GM19463 (cell line): ENCODE measurements at regions not wholly inside any gene's neighbourhood (a gene's known extent, or its start where the extent isn't known, plus 50 kb on each side); places are given as distances from the start of the nearest gene placed in this dataset.

Experiments used
- ATAC-seq: cut with Tn5 transposase; IDR thresholded peaks from one replicate; pipeline ENCODE4 v1.9.1; 2021; ENCODE audit warnings: mild to moderate bottlenecking, moderate library complexity; ENCODE audit not compliant: unreplicated experiment

- ATAC-seq = no peak
These were observed 497.4 kb downstream of the ENC1 start for GRCh38 chr5:74143151-74143550.

GRCh38 chr5:74141053-74141452 is 499.5 kb downstream of the ENC1 start:
- no peak for ATAC-seq

- ATAC-seq = no peak
These were observed 500.1 kb downstream of the ENC1 start for GRCh38 chr5:74140409-74140808.

GRCh38 chr5:74139589-74139988 is 500.9 kb downstream of the ENC1 start:
- ATAC-seq = no peak

DNA sequence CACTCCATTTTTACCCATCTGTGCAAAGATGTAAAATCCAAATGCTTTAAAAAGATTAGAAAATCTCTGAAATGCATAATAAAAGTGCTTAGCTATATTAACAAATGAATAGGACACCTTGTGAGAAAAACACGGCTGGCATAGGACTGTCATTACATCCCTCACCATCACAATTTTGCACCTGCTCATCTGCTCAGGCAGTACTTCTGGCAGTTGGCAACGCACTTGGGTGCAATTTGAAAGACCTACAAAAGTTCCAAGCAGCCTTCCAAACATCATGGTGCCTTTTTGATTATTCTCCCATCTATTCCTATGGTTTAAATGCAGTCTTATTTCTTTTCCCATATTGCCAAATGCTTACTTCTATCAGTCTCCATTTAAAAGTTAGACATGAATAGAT is 501.8 kb downstream of the ENC1 start:
- no peak for ATAC-seq

- ATAC-seq = no peak
These were observed 504.2 kb downstream of the ENC1 start for GRCh38 chr5:74136276-74136825.

DNA sequence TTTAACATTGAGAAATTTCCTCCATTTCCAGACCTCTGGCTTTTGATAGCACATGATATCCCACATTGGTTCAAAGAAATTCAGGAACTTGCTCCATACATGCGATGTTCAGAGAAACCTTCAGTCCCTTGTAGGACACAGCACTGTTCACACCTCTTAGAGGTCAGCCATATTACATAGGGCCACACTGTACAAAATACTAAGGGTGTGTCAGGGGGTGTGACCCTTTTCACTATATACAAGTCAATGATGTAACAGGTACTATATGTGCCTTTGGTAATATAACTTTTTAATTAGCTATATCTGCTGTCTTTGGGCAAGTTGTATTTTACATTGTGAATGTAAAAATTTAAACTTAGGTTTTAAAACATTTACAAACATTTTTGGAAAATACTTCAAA is 505.5 kb downstream of the ENC1 start:
- no peak for ATAC-seq

- ATAC-seq = no peak
These were observed 506.5 kb downstream of the ARHGEF28 start for GRCh38 chr5:74132485-74132884.

GRCh38 chr5:74131250-74131649 is 505.3 kb downstream of the ARHGEF28 start:
- no peak for ATAC-seq

DNA sequence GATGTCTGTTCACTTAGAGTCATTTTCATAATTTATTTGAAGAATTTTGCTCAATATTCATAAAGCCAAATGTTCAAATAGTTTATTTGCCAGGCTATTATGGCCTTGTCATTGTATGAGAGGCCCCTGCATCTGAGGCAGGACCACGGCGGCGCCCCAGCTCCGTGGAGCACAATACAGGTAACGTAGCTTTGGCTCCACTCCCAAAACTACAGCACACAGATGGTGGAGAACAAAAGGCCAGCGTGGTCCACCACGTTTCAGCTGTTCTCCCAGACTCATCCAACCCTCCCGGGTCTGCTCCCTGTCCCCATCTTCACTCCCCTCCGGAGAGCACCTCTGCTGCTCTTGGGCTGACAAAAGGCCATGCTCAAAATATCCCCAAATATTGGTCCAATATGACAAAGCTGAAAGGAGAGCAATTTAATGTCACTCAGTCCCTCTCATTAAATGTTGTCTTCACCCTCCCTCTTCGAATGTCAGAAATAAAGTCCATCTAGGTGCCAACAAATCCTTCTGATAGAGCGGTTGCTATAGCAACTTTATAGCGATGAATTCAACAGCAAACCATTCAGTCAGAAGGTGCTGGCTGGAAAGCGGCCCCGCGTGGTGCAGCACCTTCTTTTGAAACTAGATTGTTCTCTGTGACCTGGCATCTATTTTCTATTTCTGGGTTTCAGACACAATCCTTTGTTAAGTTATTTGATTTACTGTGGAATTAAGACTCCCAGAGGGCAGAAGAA is 504.3 kb downstream of the ARHGEF28 start:
- ATAC-seq = no peak

GRCh38 chr5:74127381-74128320 is 501.7 kb downstream of the ARHGEF28 start:
- ATAC-seq = no peak

GRCh38 chr5:74126294-74126693 is 500.3 kb downstream of the ARHGEF28 start:
- no peak for ATAC-seq

DNA sequence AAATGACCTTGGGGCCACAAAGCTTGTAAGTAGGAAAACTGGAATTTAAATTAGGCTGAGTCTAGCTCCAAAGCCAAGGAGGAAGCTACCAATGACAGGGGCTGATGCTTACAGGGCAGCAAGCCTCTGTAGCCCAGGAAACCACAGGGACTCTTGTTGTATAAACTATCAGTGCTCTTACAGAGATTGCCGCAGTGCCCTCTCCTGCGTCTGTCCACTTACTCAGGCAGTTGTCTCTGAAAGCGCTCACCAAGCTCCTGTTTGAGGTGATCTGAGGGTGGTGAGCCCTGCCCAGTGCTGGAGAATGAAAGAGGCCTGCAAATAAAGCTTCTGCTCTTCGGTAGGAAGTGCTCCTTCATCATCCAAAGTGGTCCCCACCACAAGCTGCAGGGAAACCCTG is 498.8 kb downstream of the ARHGEF28 start:
- no peak for ATAC-seq

DNA sequence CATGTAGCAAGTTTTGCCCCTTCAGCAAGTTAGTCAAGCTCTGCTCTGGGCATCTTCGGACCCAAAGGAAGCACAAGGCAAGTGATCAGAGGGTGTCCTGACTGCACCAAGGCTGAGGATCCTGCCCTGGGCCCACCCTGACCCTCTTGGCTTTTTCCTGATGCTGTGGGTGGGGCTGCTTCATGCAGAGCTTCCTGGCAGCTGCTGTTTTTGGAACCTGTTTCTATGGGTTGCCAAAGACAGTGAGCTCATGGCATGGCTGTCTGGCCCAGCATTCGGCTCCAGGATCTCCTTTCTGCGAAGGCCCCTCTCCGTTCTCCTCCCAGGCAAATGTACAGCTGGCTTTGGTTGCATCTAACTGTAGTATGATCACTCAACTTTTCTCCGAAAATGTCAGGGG is 497.9 kb downstream of the ARHGEF28 start:
- no peak for ATAC-seq

DNA sequence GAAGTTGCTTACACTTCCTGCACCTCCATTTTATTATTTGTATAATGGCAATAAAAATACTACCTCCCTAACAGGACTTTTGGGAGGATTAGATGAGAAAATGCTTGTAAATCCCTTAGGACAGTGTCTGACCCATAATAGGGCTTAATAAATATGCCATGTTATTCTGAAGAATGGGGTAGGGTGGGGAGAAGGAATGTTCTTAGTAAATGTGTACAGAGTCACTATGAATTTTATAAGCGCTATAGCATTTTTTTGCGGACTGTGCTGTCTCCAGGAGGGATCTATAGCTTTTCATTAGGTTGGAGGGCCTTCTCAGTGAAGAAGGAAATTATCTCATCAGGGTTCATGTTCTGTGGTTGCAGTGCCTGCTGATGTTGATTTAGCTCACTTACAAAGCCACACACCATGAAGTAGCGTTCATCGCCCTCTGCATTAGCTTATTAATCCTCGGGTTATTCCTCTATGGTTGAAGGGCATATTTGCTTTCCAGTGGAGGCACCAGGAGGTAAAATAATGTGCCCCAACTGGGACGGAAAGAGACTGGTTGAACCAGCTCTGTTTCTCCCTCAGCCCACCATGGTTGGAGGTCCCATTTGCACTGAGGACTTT is 497.1 kb downstream of the ARHGEF28 start:
- ATAC-seq = no peak

DNA sequence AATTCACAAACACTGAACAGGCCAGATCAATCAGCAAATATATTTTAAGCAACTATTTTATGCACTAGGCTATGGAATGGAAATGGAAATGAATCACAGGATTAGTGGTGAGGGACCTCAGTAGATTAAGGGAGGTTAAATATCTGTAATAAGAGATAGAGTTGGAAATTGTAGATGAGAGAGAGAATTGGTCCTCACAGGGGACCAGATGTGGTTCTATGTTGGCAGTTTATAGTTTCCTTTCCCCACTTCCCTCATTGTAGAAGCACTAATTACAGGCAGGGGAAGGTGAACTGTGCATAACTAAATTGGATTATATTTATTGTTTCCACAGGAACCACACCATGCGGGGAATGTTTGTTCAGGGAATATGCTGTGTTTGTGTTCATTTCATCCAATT is 496.2 kb downstream of the ARHGEF28 start:
- no peak for ATAC-seq

- no peak for ATAC-seq
These were observed 494.6 kb downstream of the ARHGEF28 start for GRCh38 chr5:74120585-74120984.

GRCh38 chr5:74118071-74118470 is 492.1 kb downstream of the ARHGEF28 start:
- no peak for ATAC-seq

GRCh38 chr5:74116984-74117383 is 491.0 kb downstream of the ARHGEF28 start:
- no peak for ATAC-seq

- no peak for ATAC-seq
These were observed 490.3 kb downstream of the ARHGEF28 start for GRCh38 chr5:74116266-74116665.

GRCh38 chr5:74113927-74114326 is 487.9 kb downstream of the ARHGEF28 start:
- no peak for ATAC-seq
